OCI-LY1 (cell line): ENCODE measurements at regions not wholly inside any gene's neighbourhood (a gene's known extent, or its start where the extent isn't known, plus 50 kb on each side); places are given as distances from the start of the nearest gene placed in this dataset.

Source experiments
- H2AFZ ChIP-seq: fragments of 200-600 bp; sonication (generic), shearing (Covaris generic); 2 replicates; pipeline ENCODE4 v1.6.0; 2014; ENCODE audit warnings: antibody characterized with exemption, mild to moderate bottlenecking, low read length
- H3F3A ChIP-seq: fragments of 200-600 bp; sonication (generic), shearing (Covaris generic); 2 replicates; pipeline ENCODE4 v1.6.0; 2014; ENCODE audit warnings: mild to moderate bottlenecking, antibody characterized with exemption, low read length, moderate library complexity; ENCODE audit not compliant: insufficient read depth
- H3K27ac ChIP-seq: fragments of 200-600 bp; sonication (generic); 2 replicates; pipeline ENCODE4 v1.5.1; 2014; ENCODE audit warnings: low read length, mixed run types, mild to moderate bottlenecking, low read depth; ENCODE audit not compliant: poor library complexity, severe bottlenecking
- H3K27me3 ChIP-seq: fragments of 200-600 bp; sonication (generic); 2 replicates; pipeline ENCODE4 v1.6.0; 2014; ENCODE audit warnings: antibody characterized with exemption, mild to moderate bottlenecking, low read length, moderate library complexity; ENCODE audit not compliant: insufficient read depth
- H3K36me3 ChIP-seq: fragments of 200-600 bp; sonication (generic); 2 replicates; pipeline ENCODE4 v1.6.1; 2014; ENCODE audit warnings: mild to moderate bottlenecking, antibody characterized with exemption, low read length, moderate library complexity, mixed read lengths; ENCODE audit not compliant: insufficient read depth
- H3K4me1 ChIP-seq: fragments of 200-600 bp; sonication (generic); 2 replicates; pipeline ENCODE4 v1.5.1; 2014; ENCODE audit warnings: mild to moderate bottlenecking, low read length, moderate library complexity; ENCODE audit not compliant: insufficient read depth, severe bottlenecking
- H3K4me2 ChIP-seq: fragments of 200-600 bp; sonication (generic), shearing (Covaris generic); 2 replicates; pipeline ENCODE4 v1.6.1; 2014; ENCODE audit warnings: low read length
- H3K4me3 ChIP-seq: fragments of 200-600 bp; sonication (generic); 2 replicates; pipeline ENCODE4 v1.5.1; 2014; ENCODE audit warnings: low read length, low read depth, mild to moderate bottlenecking, mixed read lengths; ENCODE audit not compliant: poor library complexity, severe bottlenecking
- H3K79me2 ChIP-seq: fragments of 200-600 bp; shearing (Covaris generic); 2 replicates; pipeline ENCODE4 v1.6.1; 2016; ENCODE audit warnings: mixed run types, low read length, mixed read lengths; ENCODE audit not compliant: insufficient read depth
- H3K9ac ChIP-seq: fragments of 200-600 bp; sonication (generic), shearing (Covaris generic); 2 replicates; pipeline ENCODE4 v1.6.1; 2014; ENCODE audit warnings: mild to moderate bottlenecking, low read length, mixed read lengths
- H3K9me2 ChIP-seq: fragments of 200-600 bp; sonication (generic), shearing (Covaris generic); 2 replicates; pipeline ENCODE4 v1.6.1; 2014; ENCODE audit warnings: low read depth, mild to moderate bottlenecking, low read length, mixed read lengths
- H3K9me3 ChIP-seq: fragments of 200-600 bp; shearing (Covaris generic); 2 replicates; pipeline ENCODE4 v1.6.1; 2014; ENCODE audit warnings: low read length, mixed read lengths
- H4K20me1 ChIP-seq: fragments of 200-600 bp; sonication (generic), shearing (Covaris generic); 2 replicates; pipeline ENCODE4 v1.6.0; 2016; ENCODE audit warnings: mild to moderate bottlenecking, low read length; ENCODE audit not compliant: insufficient read depth
- EZH2 ChIP-seq: fragments of 200-600 bp; sonication (generic), shearing (Covaris generic); IDR thresholded peaks from 2 replicates; pipeline ENCODE4 v1.8.0; 2017; ENCODE audit warnings: borderline replicate concordance, mixed run types, mild to moderate bottlenecking, antibody characterized with exemption, low read length, moderate library complexity, mixed read lengths
- TF ChIP-seq, protein P1 (sequence below): fragments of 200-600 bp; sonication (generic), shearing (Covaris generic); IDR thresholded peaks from 2 replicates; pipeline ENCODE4 v1.5.1; 2017; ENCODE audit warnings: mild to moderate bottlenecking, antibody characterized with exemption, low read length, moderate library complexity, mixed read lengths

DNA sequence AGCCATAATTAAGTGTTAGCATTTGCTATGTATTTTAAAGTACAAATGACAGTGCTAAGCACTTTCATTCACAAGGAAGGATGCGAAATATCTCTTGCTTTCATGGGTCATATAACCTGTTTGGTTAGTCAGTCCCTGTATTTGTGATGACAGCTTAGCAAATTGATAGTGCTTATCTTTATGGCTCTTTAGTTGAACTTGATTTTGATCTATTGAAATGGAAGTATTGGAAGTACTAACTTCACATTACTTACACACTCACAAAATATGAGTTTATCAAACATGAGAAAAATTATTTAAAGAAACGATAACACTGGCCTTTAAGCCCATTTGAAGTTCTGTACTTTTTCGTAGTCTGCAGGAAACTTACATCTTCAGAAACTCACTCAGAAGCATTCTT lies 97.4 kb upstream of the NEUROD1 start:
- H3K9ac ChIP-seq: no peak overlapping the region
- TF ChIP-seq, protein P1, sequence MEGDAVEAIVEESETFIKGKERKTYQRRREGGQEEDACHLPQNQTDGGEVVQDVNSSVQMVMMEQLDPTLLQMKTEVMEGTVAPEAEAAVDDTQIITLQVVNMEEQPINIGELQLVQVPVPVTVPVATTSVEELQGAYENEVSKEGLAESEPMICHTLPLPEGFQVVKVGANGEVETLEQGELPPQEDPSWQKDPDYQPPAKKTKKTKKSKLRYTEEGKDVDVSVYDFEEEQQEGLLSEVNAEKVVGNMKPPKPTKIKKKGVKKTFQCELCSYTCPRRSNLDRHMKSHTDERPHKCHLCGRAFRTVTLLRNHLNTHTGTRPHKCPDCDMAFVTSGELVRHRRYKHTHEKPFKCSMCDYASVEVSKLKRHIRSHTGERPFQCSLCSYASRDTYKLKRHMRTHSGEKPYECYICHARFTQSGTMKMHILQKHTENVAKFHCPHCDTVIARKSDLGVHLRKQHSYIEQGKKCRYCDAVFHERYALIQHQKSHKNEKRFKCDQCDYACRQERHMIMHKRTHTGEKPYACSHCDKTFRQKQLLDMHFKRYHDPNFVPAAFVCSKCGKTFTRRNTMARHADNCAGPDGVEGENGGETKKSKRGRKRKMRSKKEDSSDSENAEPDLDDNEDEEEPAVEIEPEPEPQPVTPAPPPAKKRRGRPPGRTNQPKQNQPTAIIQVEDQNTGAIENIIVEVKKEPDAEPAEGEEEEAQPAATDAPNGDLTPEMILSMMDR: no peak

DNA sequence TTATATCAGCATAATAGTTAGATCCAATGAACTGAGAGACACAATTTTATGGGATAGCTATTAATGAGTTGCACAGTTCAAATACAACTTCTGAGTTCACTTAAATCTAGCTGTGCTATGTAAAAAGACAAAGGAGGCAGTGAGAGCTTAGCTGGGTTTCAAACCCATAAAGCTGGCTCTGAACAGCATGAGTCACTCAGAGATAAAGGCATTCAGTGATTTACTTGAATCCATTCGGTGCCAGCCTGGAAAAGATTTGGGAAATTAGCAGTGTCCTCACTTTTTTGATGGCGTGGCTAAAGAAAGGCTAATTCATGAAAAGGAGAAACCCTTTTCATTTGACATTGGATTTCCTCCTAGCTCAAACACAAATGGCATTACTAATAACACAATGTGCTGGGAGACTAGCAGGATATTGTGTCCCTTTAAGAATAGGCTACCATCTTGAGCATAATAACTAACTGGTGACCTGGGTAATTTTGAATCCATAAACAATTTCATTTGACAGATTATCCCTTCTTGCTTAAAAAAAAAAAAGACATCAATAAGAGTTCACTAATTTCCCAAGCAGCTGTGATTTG lies 98.4 kb upstream of the NEUROD1 start:
- no peak for TF ChIP-seq EZH2
- TF ChIP-seq, protein P1: no peak
- H3K4me3 ChIP-seq: no peak overlapping the region
- no peak overlapping the region for H3K4me2 ChIP-seq
- H3K27me3 ChIP-seq: no peaks in the 10 kb centered on the region
- no peak overlapping the region for H3K9ac ChIP-seq
- no peaks in the 10 kb centered on the region for H4K20me1 ChIP-seq
- no peaks in the 10 kb centered on the region for H3K9me3 ChIP-seq
- H3F3A ChIP-seq: no peaks in the 10 kb centered on the region
- H3K4me1 ChIP-seq: no peaks in the 10 kb centered on the region
- H3K36me3 ChIP-seq: no peaks in the 10 kb centered on the region
- H3K79me2 ChIP-seq: no peaks in the 10 kb centered on the region
- H3K9me2 ChIP-seq: no peaks in the 10 kb centered on the region
- H2AFZ ChIP-seq: no peak overlapping the region
- no peak overlapping the region for H3K27ac ChIP-seq

More for the DNA sequence above, 97.4 kb upstream of the NEUROD1 start:
- H2AFZ ChIP-seq: no peak overlapping the region
- H3K4me1 ChIP-seq: no peaks in the 10 kb centered on the region
- H3K27ac ChIP-seq: no peak overlapping the region
- no peaks in the 10 kb centered on the region for H3F3A ChIP-seq
- no peaks in the 10 kb centered on the region for H3K9me3 ChIP-seq
- no peak overlapping the region for H3K4me3 ChIP-seq
- H4K20me1 ChIP-seq: no peaks in the 10 kb centered on the region
- no peaks in the 10 kb centered on the region for H3K27me3 ChIP-seq
- H3K9me2 ChIP-seq: no peaks in the 10 kb centered on the region
- no peaks in the 10 kb centered on the region for H3K79me2 ChIP-seq
- no peaks in the 10 kb centered on the region for H3K36me3 ChIP-seq
- H3K4me2 ChIP-seq: no peak overlapping the region

DNA sequence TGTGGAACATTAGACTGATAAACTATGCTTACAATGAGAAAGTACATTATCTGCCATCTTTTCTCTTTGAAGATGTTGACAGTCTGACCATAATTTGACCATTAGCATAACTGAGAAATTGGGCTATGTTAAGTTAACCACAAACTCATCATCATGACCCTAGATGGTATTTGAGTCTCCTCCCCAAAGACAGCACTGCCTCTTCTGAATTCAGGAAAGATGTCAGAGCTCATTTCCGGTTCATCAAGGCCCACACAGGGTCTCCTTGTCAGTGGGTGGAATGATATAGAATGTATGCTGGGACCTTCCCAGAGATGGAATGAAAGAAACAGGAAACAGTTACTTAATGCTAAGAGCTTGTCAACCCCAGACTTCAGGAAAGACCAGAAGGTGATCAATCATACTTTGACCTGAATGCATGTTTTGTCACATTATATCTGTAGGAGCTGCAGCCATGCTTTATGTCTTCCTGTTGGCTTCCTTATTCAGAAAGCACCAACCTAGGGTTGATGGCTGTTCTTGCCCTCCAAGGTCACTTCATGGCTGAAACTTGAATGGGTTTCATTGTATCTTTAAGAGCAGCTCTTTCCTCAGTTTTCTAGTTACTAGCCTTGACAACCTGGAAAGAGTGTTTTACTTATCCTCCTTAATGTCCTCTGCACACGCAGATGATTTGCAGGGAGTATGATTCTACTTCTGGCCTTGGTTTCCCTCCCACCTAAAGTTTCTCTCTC lies 99.1 kb upstream of the NEUROD1 start:
- Histone ChIP-seq H3K4me1 (no peaks in the 10 kb centered on the region), H3K27me3 (no peaks in the 10 kb centered on the region), H4K20me1 (no peaks in the 10 kb centered on the region), H3K4me2 (no peak overlapping the region), H3K9me2 (no peaks in the 10 kb centered on the region), H3K27ac (no peak overlapping the region), H3K36me3 (no peaks in the 10 kb centered on the region), H3K9me3 (no peaks in the 10 kb centered on the region), H3K9ac (no peak overlapping the region), H3K79me2 (no peaks in the 10 kb centered on the region), H2AFZ (no peak overlapping the region), H3K4me3 (no peak overlapping the region), H3F3A (no peaks in the 10 kb centered on the region)
- TF ChIP-seq EZH2: no peak
- TF ChIP-seq, protein P1: no peak
